Right cardiac atrium (tissue), 5 donors: ENCODE measurements at regions not wholly inside any gene's neighbourhood (a gene's known extent, or its start where the extent isn't known, plus 50 kb on each side); places are given as distances from the start of the nearest gene placed in this dataset.

ENCODE experiments used
- ATAC-seq, 2 donors: fragments of 200-7000 bp; cut with Tn5 transposase; one replicate each; pipeline versions ENCODE4 v1.8.0 to v1.9.1; 2020; ENCODE audit warnings: moderate library complexity in 2 of 2, mild to moderate bottlenecking in 1 of 2
- DNase-seq, 3 donors: peaks; one replicate each; pipeline ENCODE4 v3.0.0-alpha.2; 2020
- H3K27ac ChIP-seq: one replicate; pipeline ENCODE4 v1.5.1; 2013; ENCODE audit warnings: mild to moderate bottlenecking, low read length, control low read depth, moderate library complexity
- H3K27me3 ChIP-seq: one replicate; pipeline ENCODE4 v1.6.1; 2013; ENCODE audit not compliant: control insufficient read depth, insufficient read depth
- H3K4me1 ChIP-seq: one replicate; pipeline ENCODE4 v1.6.1; 2013; ENCODE audit warnings: low read length; ENCODE audit not compliant: control insufficient read depth, insufficient read depth
- H3K4me3 ChIP-seq: one replicate; pipeline ENCODE4 v1.5.1; 2013; ENCODE audit warnings: low read length, control low read depth
- H3K9me3 ChIP-seq: one replicate; pipeline ENCODE4 v1.6.1; 2013; ENCODE audit warnings: low read length; ENCODE audit not compliant: control insufficient read depth
- WGBS: extraction: QIAGEN DNeasy Blood & Tissue Kit; methylation state at CpG from one replicate; pipeline ENCODE4 v1.1.7; 2013; 5-methylcytosine and 5-hydroxymethylcytosine counted together
- intact Hi-C, 4 donors: fragments of 100-400 bp; cut with DNase I; formaldehyde crosslinking; loops; one replicate each; pipeline versions ENCODE4 v1.11.0 to v1.14.0; 2022 to 2023
- donor health status: healthy with polysubstance abuse.
- donor health status: DM: no; HTN: yes; CAD: no.
- donor health status: DM: no; HTN: no; CAD: no.
- donor health status: DM: no; HTN: yes; CAD: no; lungs with severe emphysema.
- donor health status: DM: yes; HTN: yes; CAD: no.

GRCh38 chr21:18951271-18952038 is 547.9 kb upstream of the TMPRSS15 start:
- Histone ChIP-seq H3K9me3 (no peaks in the 10 kb centered on the region), H3K4me1 (no peaks in the 10 kb centered on the region), H3K27me3 (no peaks in the 10 kb centered on the region), H3K27ac (no peak overlapping the region), H3K4me3 (no peak overlapping the region)
- ATAC-seq (peak; percentile 34 to 40), DNase-seq (peak in 1 of 3 donors; percentile 19)
- 61% methylated on average over 14 of the region's 14 CpGs for WGBS
- intact Hi-C loops, result no loop called here

- intact Hi-C loops, result no loop called here
Measured at GRCh38 chr21:18954441-18954844, 550.9 kb upstream of the TMPRSS15 start.

GRCh38 chr21:18959817-18960216 is 556.2 kb upstream of the TMPRSS15 start:
- H3K9me3 ChIP-seq, result no peaks in the 10 kb centered on the region
- no peak overlapping the region for H3K27ac ChIP-seq
- DNase-seq (peak in 1 of 3 donors; percentile 20), ATAC-seq (peak in 1 of 2 donors; percentile 48)
- no peak overlapping the region for H3K4me3 ChIP-seq
- 33% methylated on average over 3 of the region's 3 CpGs for WGBS
- H3K27me3 ChIP-seq, result no peaks in the 10 kb centered on the region
- H3K4me1 ChIP-seq, result no peaks in the 10 kb centered on the region
- intact Hi-C loops, result no loop called here

More at GRCh38 chr21:18954441-18954844, 550.9 kb upstream of the TMPRSS15 start:
- no peaks in the 10 kb centered on the region for H3K27me3 ChIP-seq
- H3K4me1 ChIP-seq, result no peaks in the 10 kb centered on the region
- ATAC-seq (no peak), DNase-seq (no peak)
- no peak overlapping the region for H3K4me3 ChIP-seq
- H3K27ac ChIP-seq, result no peak overlapping the region
- H3K9me3 ChIP-seq, result no peaks in the 10 kb centered on the region

GRCh38 chr21:18960306-18960705 is 556.7 kb upstream of the TMPRSS15 start:
- H3K4me3 ChIP-seq, result no peak overlapping the region
- H3K27ac ChIP-seq, result no peak overlapping the region
- DNase-seq, result no peak

GRCh38 chr21:18970416-18970815 is 566.8 kb upstream of the TMPRSS15 start:
- Histone ChIP-seq H3K9me3 (no peaks in the 10 kb centered on the region), H3K4me3 (no peak overlapping the region), H3K27me3 (no peaks in the 10 kb centered on the region), H3K27ac (no peak overlapping the region), H3K4me1 (no peaks in the 10 kb centered on the region)
- 68% methylated on average over 1 of the region's 1 CpG for WGBS
- DNase-seq (no peak), ATAC-seq (no peak)
- intact Hi-C loops, result no loop called here

More at GRCh38 chr21:18960306-18960705, 556.7 kb upstream of the TMPRSS15 start:
- WGBS, result 90% methylated on average over 3 of the region's 3 CpGs
- Histone ChIP-seq H3K27me3 (no peaks in the 10 kb centered on the region), H3K9me3 (no peaks in the 10 kb centered on the region), H3K4me1 (no peaks in the 10 kb centered on the region)
- ATAC-seq, result no peak
- intact Hi-C loops, result no loop called here

GRCh38 chr21:18970941-18971340 is 567.4 kb upstream of the TMPRSS15 start:
- ATAC-seq (no peak), DNase-seq (no peak)
- H3K27me3 ChIP-seq, result no peaks in the 10 kb centered on the region
- no peak overlapping the region for H3K4me3 ChIP-seq
- intact Hi-C loops, result no loop called here
- 44% methylated on average over 1 of the region's 1 CpG for WGBS
- H3K9me3 ChIP-seq, result no peaks in the 10 kb centered on the region
- H3K4me1 ChIP-seq, result no peaks in the 10 kb centered on the region
- no peak overlapping the region for H3K27ac ChIP-seq

GRCh38 chr21:18985584-18985983 is 582.0 kb upstream of the TMPRSS15 start:
- intact Hi-C loops, result no loop called here
- ATAC-seq, result no peak

GRCh38 chr21:18986197-18986596 is 582.6 kb upstream of the TMPRSS15 start:
- WGBS, result 45% methylated on average over 4 of the region's 4 CpGs
- Histone ChIP-seq H3K27ac (no peak overlapping the region), H3K9me3 (no peaks in the 10 kb centered on the region), H3K27me3 (no peaks in the 10 kb centered on the region), H3K4me3 (no peak overlapping the region), H3K4me1 (no peaks in the 10 kb centered on the region)
- intact Hi-C loops, result no loop called here
- ATAC-seq (no peak), DNase-seq (no peak)

More at GRCh38 chr21:18985584-18985983, 582.0 kb upstream of the TMPRSS15 start:
- Histone ChIP-seq H3K27me3 (no peaks in the 10 kb centered on the region), H3K4me3 (no peak overlapping the region), H3K4me1 (no peaks in the 10 kb centered on the region), H3K27ac (no peak overlapping the region), H3K9me3 (no peaks in the 10 kb centered on the region)
- DNase-seq, result no peak

GRCh38 chr21:18987520-18988026 is 584.0 kb upstream of the TMPRSS15 start:
- Histone ChIP-seq H3K4me1 (no peaks in the 10 kb centered on the region), H3K9me3 (no peaks in the 10 kb centered on the region), H3K27ac (no peak overlapping the region), H3K27me3 (no peaks in the 10 kb centered on the region), H3K4me3 (no peak overlapping the region)
- ATAC-seq (no peak), DNase-seq (no peak)
- intact Hi-C loops, result no loop called here
- WGBS, result 81% methylated on average over 11 of the region's 11 CpGs

- no peak overlapping the region for H3K27ac ChIP-seq
- no peak overlapping the region for H3K4me3 ChIP-seq
- ATAC-seq, result no peak
- 80% methylated on average over 7 of the region's 7 CpGs for WGBS
- H3K9me3 ChIP-seq, result no peaks in the 10 kb centered on the region
- no peak for DNase-seq
- H3K4me1 ChIP-seq, result no peaks in the 10 kb centered on the region
- no peaks in the 10 kb centered on the region for H3K27me3 ChIP-seq
- intact Hi-C loops, result no loop called here
Measured at GRCh38 chr21:18989953-18990495, 586.4 kb upstream of the TMPRSS15 start.

- ATAC-seq (no peak), DNase-seq (no peak)
- Histone ChIP-seq H3K27me3 (no peaks in the 10 kb centered on the region), H3K4me1 (no peaks in the 10 kb centered on the region), H3K9me3 (no peaks in the 10 kb centered on the region), H3K4me3 (no peak overlapping the region), H3K27ac (no peak overlapping the region)
- intact Hi-C loops, result no loop called here
- WGBS, result 67% methylated on average over 1 of the region's 1 CpG
Measured at GRCh38 chr21:18991846-18992245, 588.3 kb upstream of the TMPRSS15 start.
